ENCODE measurements at regions not wholly inside any gene's neighbourhood (a gene's known extent, or its start where the extent isn't known, plus 50 kb on each side); places are given as distances from the start of the nearest gene placed in this dataset.

DNA sequence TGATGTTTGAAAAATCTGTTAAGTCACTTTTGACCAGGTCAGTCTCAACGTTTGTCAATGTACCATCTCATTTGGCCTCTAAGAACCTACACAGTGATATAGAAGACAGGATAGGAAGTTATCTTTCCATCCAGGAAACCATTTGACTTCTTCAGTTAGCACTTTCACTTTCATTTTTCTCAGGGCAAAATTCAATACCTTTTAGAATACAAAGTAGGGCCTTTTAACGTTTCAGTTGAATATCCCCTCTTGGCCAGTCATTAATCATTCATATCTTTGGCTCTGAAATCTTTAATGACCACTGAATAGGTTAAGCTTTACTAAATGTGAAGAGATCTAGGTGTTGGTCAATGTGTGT is 101.1 kb upstream of the GNAQ start:
- CTCF ChIA-PET = interaction anchor here (1.6 to 7.2 kb wide), 2 partner anchors 13 to 17 kb away, joined by 3 to 42 read pairs; no protein-coding TSS in a partner anchor
- in situ Hi-C loops (cut with MboI) = no loop called here
- RAD21 ChIA-PET (ENCODE audit: unreplicated experiment) = no interaction called here
- intact Hi-C loops (cut with micrococcal nuclease; ENCODE audit: unreplicated experiment) = no loop called here
- ATAC-seq (peak; percentile 49), FAIRE-seq (peak; percentile 80), DNase-seq (ENCODE audit: low read depth, low spot score) (no peak)
- H3K27ac ChIP-seq (ENCODE audit: control insufficient read depth, insufficient read depth) = no peak overlapping the region
- POLR2A ChIA-PET = no interaction called here
- no peak overlapping the region for H3K4me2 ChIP-seq (ENCODE audit: control insufficient read depth, insufficient read depth)
- H3K9ac ChIP-seq (ENCODE audit: control insufficient read depth, insufficient read depth, low read length) = no peak overlapping the region
- H3K9me3 ChIP-seq (replicated peaks; ENCODE audit: control insufficient read depth, insufficient read depth, low read length) = no peaks in the 10 kb centered on the region
- no peak for TF ChIP-seq HDGF (IDR thresholded peaks at IDR 0.05)
- TF ChIP-seq, protein P1, sequence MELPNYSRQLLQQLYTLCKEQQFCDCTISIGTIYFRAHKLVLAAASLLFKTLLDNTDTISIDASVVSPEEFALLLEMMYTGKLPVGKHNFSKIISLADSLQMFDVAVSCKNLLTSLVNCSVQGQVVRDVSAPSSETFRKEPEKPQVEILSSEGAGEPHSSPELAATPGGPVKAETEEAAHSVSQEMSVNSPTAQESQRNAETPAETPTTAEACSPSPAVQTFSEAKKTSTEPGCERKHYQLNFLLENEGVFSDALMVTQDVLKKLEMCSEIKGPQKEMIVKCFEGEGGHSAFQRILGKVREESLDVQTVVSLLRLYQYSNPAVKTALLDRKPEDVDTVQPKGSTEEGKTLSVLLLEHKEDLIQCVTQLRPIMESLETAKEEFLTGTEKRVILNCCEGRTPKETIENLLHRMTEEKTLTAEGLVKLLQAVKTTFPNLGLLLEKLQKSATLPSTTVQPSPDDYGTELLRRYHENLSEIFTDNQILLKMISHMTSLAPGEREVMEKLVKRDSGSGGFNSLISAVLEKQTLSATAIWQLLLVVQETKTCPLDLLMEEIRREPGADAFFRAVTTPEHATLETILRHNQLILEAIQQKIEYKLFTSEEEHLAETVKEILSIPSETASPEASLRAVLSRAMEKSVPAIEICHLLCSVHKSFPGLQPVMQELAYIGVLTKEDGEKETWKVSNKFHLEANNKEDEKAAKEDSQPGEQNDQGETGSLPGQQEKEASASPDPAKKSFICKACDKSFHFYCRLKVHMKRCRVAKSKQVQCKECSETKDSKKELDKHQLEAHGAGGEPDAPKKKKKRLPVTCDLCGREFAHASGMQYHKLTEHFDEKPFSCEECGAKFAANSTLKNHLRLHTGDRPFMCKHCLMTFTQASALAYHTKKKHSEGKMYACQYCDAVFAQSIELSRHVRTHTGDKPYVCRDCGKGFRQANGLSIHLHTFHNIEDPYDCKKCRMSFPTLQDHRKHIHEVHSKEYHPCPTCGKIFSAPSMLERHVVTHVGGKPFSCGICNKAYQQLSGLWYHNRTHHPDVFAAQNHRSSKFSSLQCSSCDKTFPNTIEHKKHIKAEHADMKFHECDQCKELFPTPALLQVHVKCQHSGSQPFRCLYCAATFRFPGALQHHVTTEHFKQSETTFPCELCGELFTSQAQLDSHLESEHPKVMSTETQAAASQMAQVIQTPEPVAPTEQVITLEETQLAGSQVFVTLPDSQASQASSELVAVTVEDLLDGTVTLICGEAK (IDR thresholded peaks at IDR 0.05; ENCODE audit: borderline replicate concordance) = no peak
- no peak for TF ChIP-seq CHD1 (IDR thresholded peaks at IDR 0.05; ENCODE audit: low read depth, low read length)
- TF ChIP-seq MTA3 (IDR thresholded peaks at IDR 0.05; ENCODE audit: borderline replicate concordance, low read length) = no peak
- no peak for TF ChIP-seq TAF1 (IDR thresholded peaks at IDR 0.05; ENCODE audit: borderline replicate concordance, low read depth, low read length)
- no peak for TF ChIP-seq NR2F1 (conservative IDR thresholded peaks at IDR 0.05)
- TF ChIP-seq RB1 (IDR thresholded peaks at IDR 0.05; ENCODE audit: borderline replicate concordance) = no peak
- TF ChIP-seq USF2 (IDR thresholded peaks at IDR 0.05; ENCODE audit: borderline replicate concordance, low read depth, low read length) = no peak
- TF ChIP-seq, protein P2, sequence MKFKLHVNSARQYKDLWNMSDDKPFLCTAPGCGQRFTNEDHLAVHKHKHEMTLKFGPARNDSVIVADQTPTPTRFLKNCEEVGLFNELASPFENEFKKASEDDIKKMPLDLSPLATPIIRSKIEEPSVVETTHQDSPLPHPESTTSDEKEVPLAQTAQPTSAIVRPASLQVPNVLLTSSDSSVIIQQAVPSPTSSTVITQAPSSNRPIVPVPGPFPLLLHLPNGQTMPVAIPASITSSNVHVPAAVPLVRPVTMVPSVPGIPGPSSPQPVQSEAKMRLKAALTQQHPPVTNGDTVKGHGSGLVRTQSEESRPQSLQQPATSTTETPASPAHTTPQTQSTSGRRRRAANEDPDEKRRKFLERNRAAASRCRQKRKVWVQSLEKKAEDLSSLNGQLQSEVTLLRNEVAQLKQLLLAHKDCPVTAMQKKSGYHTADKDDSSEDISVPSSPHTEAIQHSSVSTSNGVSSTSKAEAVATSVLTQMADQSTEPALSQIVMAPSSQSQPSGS (IDR thresholded peaks at IDR 0.05; ENCODE audit: low read length) = no peak
- SMC1A ChIA-PET (ENCODE audit: uncharacterized antibody, unreplicated experiment) = interaction anchor here (0.8 to 1.7 kb wide), 2 partner anchors 12 to 64 kb away, joined by 3 to 5 read pairs; no protein-coding TSS in a partner anchor
- H3K27me3 ChIP-seq (replicated peaks in 1 of 2; ENCODE audit: control insufficient read depth in 2 of 2, insufficient read depth in 2 of 2, low read length in 1 of 2) = no peaks in the 10 kb centered on the region
- no peaks in the 10 kb centered on the region for H3K36me3 ChIP-seq (ENCODE audit: control insufficient read depth in 2 of 2, insufficient read depth in 2 of 2, low read length in 1 of 2)
- H3K79me2 ChIP-seq (ENCODE audit: control insufficient read depth, insufficient read depth, low read length) = no peaks in the 10 kb centered on the region
- peaks cover 5% of the 10 kb centered on the region; the same call in 1 of the 2 replicates for H3K4me1 ChIP-seq (ENCODE audit: control insufficient read depth, insufficient read depth, low read length)
- H4K20me1 ChIP-seq (ENCODE audit: control insufficient read depth, insufficient read depth) = no peaks in the 10 kb centered on the region
- H2AFZ ChIP-seq (ENCODE audit: control insufficient read depth, low read depth, low read length) = peak overlapping the region; percentile 61; the same call in 1 of the 2 replicates
- H3K4me3 ChIP-seq = peak overlapping the region; percentile 14; the same call in 1 of the 2 replicates
- 3% methylated on average over 2 of the region's 2 CpGs for WGBS (ENCODE audit: insufficient coverage, insufficient replicate concordance, low lambda C conversion rate, missing lambda C conversion rate)
- no TSS peak for BruUV-seq (replicated peaks)
